Cardiac fibroblast (primary cell): ENCODE measurements at regions not wholly inside any gene's neighbourhood (a gene's known extent, or its start where the extent isn't known, plus 50 kb on each side); places are given as distances from the start of the nearest gene placed in this dataset.
A peak's percentile ranks its signal among the peaks of the same experiment; 100 is the strongest.

Experiments
- DNase-seq, 2 donors: peaks; one replicate each; pipeline versions ENCODE4 v3.0.0 to v3.0.0-alpha.2; 2010; ENCODE audit warnings: low read depth in 2 of 2
- H3K4me3 ChIP-seq, 2 donors: replicated peaks in 1 of 2; 1 replicate in 1 of 2; 2 replicates in 1 of 2; pipeline ENCODE4 v1.5.1; 2011; ENCODE audit warnings: low read depth in 2 of 2, low read length in 2 of 2, mild to moderate bottlenecking in 2 of 2, moderate library complexity in 1 of 2
- CTCF ChIP-seq: IDR thresholded peaks from one replicate; pipeline ENCODE4 v1.5.1; 2011; ENCODE audit warnings: low read depth, mild to moderate bottlenecking, low read length, inconsistent platforms

GRCh38 chr6:139695361-139695760 is 320.9 kb upstream of the CITED2 start:
- DNase-seq: no peak

GRCh38 chr6:139693735-139694134 is 319.3 kb upstream of the CITED2 start:
- no peak overlapping the region for H3K4me3 ChIP-seq
- no peak for DNase-seq
- TF ChIP-seq CTCF: no peak

More at GRCh38 chr6:139695361-139695760, 320.9 kb upstream of the CITED2 start:
- H3K4me3 ChIP-seq: no peak overlapping the region
- no peak for TF ChIP-seq CTCF

GRCh38 chr6:139690007-139690406 is 315.6 kb upstream of the CITED2 start:
- no peak overlapping the region for H3K4me3 ChIP-seq
- TF ChIP-seq CTCF: no peak
- DNase-seq: peak in 1 of 2 donors; percentile 32

GRCh38 chr6:139687055-139687454 is 312.6 kb upstream of the CITED2 start:
- no peak for DNase-seq
- no peak for TF ChIP-seq CTCF
- no peak overlapping the region for H3K4me3 ChIP-seq

GRCh38 chr6:139686308-139686707 is 311.9 kb upstream of the CITED2 start:
- no peak overlapping the region for H3K4me3 ChIP-seq
- TF ChIP-seq CTCF: no peak
- peak; percentile 26 to 29 for DNase-seq

GRCh38 chr6:139685009-139685408 is 310.6 kb upstream of the CITED2 start:
- DNase-seq: no peak
- no peak overlapping the region for H3K4me3 ChIP-seq
- no peak for TF ChIP-seq CTCF

- no peak overlapping the region for H3K4me3 ChIP-seq
- peak in 1 of 2 donors; percentile 16 for DNase-seq
- no peak for TF ChIP-seq CTCF
These were observed 306.4 kb upstream of the CITED2 start for GRCh38 chr6:139680819-139681218.
